CD8-positive, alpha-beta memory T cell (primary cell): ENCODE measurements at regions not wholly inside any gene's neighbourhood (a gene's known extent, or its start where the extent isn't known, plus 50 kb on each side); places are given as distances from the start of the nearest gene placed in this dataset.

Source experiments
- CTCF ChIA-PET: fragments of 350-600 bp; sonication (Branson Sonifier 250); formaldehyde crosslinking; loops from one replicate; lab custom pipeline; 2021; ENCODE audit warnings: antibody characterized with exemption; lab: Charles Lee
- POLR2A ChIA-PET: fragments of 350-600 bp; sonication (Branson Sonifier 250); formaldehyde crosslinking; loops from one replicate; lab custom pipeline; 2021; ENCODE audit warnings: antibody characterized with exemption; lab: Charles Lee
- DNase-seq, 5 donors: peaks; one replicate each; pipeline versions ENCODE4 v3.0.0 to v3.0.0-alpha.2; 2020 to 2022; ENCODE audit warnings: mixed read lengths in 1 of 5
- H3K27ac ChIP-seq: one replicate; pipeline ENCODE4 v1.7.0; 2013; ENCODE audit warnings: low read depth, mild to moderate bottlenecking, low read length, moderate library complexity
- H3K27me3 ChIP-seq: 2 replicates; pipeline ENCODE4 v1.7.0; 2013; ENCODE audit warnings: low read length, mild to moderate bottlenecking; ENCODE audit not compliant: insufficient read depth, poor library complexity, severe bottlenecking
- H3K36me3 ChIP-seq: 2 replicates; pipeline ENCODE4 v1.7.0; 2013; ENCODE audit warnings: mild to moderate bottlenecking, low read length, moderate library complexity; ENCODE audit not compliant: insufficient read depth
- H3K4me1 ChIP-seq: 2 replicates; pipeline ENCODE4 v1.7.0; 2013; ENCODE audit warnings: mild to moderate bottlenecking, low read length, moderate library complexity; ENCODE audit not compliant: insufficient read depth
- H3K4me3 ChIP-seq: 2 replicates; pipeline ENCODE4 v1.7.0; 2013; ENCODE audit warnings: mild to moderate bottlenecking, low read length
- H3K9me3 ChIP-seq: 2 replicates; pipeline ENCODE4 v1.7.0; 2013; ENCODE audit warnings: mild to moderate bottlenecking, low read length
- H3K27ac Mint-ChIP-seq, 8 donors: one replicate each; pipeline ENCODE4 v1.8.0; 2020 to 2021; ENCODE audit warnings: mixed read lengths in 8 of 8, mild to moderate bottlenecking in 6 of 8, inconsistent platforms in 3 of 8, moderate library complexity in 3 of 8
- H3K27me3 Mint-ChIP-seq, 2 donors: one replicate each; pipeline ENCODE4 v1.8.0; 2020 to 2021; ENCODE audit warnings: mixed read lengths in 2 of 2, mild to moderate bottlenecking in 1 of 2, moderate library complexity in 1 of 2
- H3K36me3 Mint-ChIP-seq, 3 donors: one replicate each; pipeline ENCODE4 v1.8.0; 2020 to 2021; ENCODE audit warnings: mixed read lengths in 3 of 3, inconsistent platforms in 1 of 3, mild to moderate bottlenecking in 1 of 3
- H3K4me1 Mint-ChIP-seq, 3 donors: one replicate each; pipeline ENCODE4 v1.8.0; 2020 to 2021; ENCODE audit warnings: mixed read lengths in 3 of 3, inconsistent platforms in 1 of 3, mild to moderate bottlenecking in 1 of 3
- H3K4me3 Mint-ChIP-seq, 7 donors: one replicate each; pipeline ENCODE4 v1.8.0; 2020 to 2021; ENCODE audit warnings: mixed read lengths in 7 of 7, mild to moderate bottlenecking in 6 of 7, moderate library complexity in 4 of 7, inconsistent platforms in 2 of 7
- H3K9me3 Mint-ChIP-seq, 5 donors: one replicate each; pipeline ENCODE4 v1.8.0; 2020 to 2022; ENCODE audit warnings: mixed read lengths in 5 of 5, mild to moderate bottlenecking in 3 of 5, moderate library complexity in 2 of 5, inconsistent platforms in 1 of 5

- Histone ChIP-seq H3K4me3 (no peak overlapping the region), H3K9me3 (no peaks in the 10 kb centered on the region), H3K27me3 (no peaks in the 10 kb centered on the region), H3K27ac (no peak overlapping the region), H3K36me3 (no peaks in the 10 kb centered on the region), H3K4me1 (no peaks in the 10 kb centered on the region)
- no peak for DNase-seq
- no peak overlapping the region for H3K27ac Mint-ChIP-seq
- ChIA-PET CTCF (no interaction called here), POLR2A (no interaction called here)
- H3K4me3 Mint-ChIP-seq, result no peak overlapping the region
- peaks cover 0 to 4% (median 0%) of the 10 kb centered on the region in 5 donors for H3K9me3 Mint-ChIP-seq
- H3K36me3 Mint-ChIP-seq, result no peaks in the 10 kb centered on the region
- no peaks in the 10 kb centered on the region for H3K27me3 Mint-ChIP-seq
- H3K4me1 Mint-ChIP-seq, result no peaks in the 10 kb centered on the region
Measured at GRCh38 chr16:9422762-9423513, 331.5 kb downstream of the HAPSTR1 start.

GRCh38 chr16:9425236-9425635 is 333.8 kb downstream of the HAPSTR1 start:
- Histone ChIP-seq H3K4me1 (no peaks in the 10 kb centered on the region), H3K4me3 (no peak overlapping the region), H3K36me3 (no peaks in the 10 kb centered on the region), H3K27me3 (no peaks in the 10 kb centered on the region), H3K9me3 (no peaks in the 10 kb centered on the region), H3K27ac (no peak overlapping the region)
- Mint-ChIP-seq H3K4me1 (no peaks in the 10 kb centered on the region), H3K36me3 (no peaks in the 10 kb centered on the region), H3K9me3 (peaks cover 0 to 4% (median 0%) of the 10 kb centered on the region in 5 donors), H3K4me3 (no peak overlapping the region), H3K27me3 (no peaks in the 10 kb centered on the region), H3K27ac (no peak overlapping the region)
- DNase-seq, result no peak
- ChIA-PET POLR2A (no interaction called here), CTCF (no interaction called here)

GRCh38 chr16:9428355-9429005 is 337.0 kb downstream of the HAPSTR1 start:
- no peaks in the 10 kb centered on the region for H3K9me3 ChIP-seq
- H3K36me3 ChIP-seq, result no peaks in the 10 kb centered on the region
- Mint-ChIP-seq H3K4me3 (no peak overlapping the region), H3K4me1 (no peaks in the 10 kb centered on the region), H3K27me3 (peaks cover 0 to 3% of the 10 kb centered on the region in 2 donors), H3K27ac (no peak overlapping the region), H3K36me3 (no peaks in the 10 kb centered on the region), H3K9me3 (peaks cover 0 to 2% (median 0%) of the 10 kb centered on the region in 5 donors)
- no peaks in the 10 kb centered on the region for H3K27me3 ChIP-seq
- no peaks in the 10 kb centered on the region for H3K4me1 ChIP-seq
- POLR2A ChIA-PET, result no interaction called here
- no peak for DNase-seq
- H3K4me3 ChIP-seq, result no peak overlapping the region
- H3K27ac ChIP-seq, result no peak overlapping the region
- CTCF ChIA-PET, result no interaction called here

GRCh38 chr16:9429646-9430330 is 338.3 kb downstream of the HAPSTR1 start:
- no peaks in the 10 kb centered on the region for H3K4me1 ChIP-seq
- peaks cover 2 to 4% of the 10 kb centered on the region in 2 donors for H3K27me3 Mint-ChIP-seq
- no peak overlapping the region for H3K4me3 ChIP-seq
- H3K9me3 Mint-ChIP-seq, result peaks cover 0 to 2% (median 0%) of the 10 kb centered on the region in 5 donors
- H3K36me3 ChIP-seq, result no peaks in the 10 kb centered on the region
- DNase-seq, result no peak
- no peaks in the 10 kb centered on the region for H3K4me1 Mint-ChIP-seq
- no peak overlapping the region for H3K4me3 Mint-ChIP-seq
- ChIA-PET POLR2A (no interaction called here), CTCF (no interaction called here)
- no peaks in the 10 kb centered on the region for H3K27me3 ChIP-seq
- no peaks in the 10 kb centered on the region for H3K9me3 ChIP-seq
- H3K27ac ChIP-seq, result no peak overlapping the region
- no peak overlapping the region for H3K27ac Mint-ChIP-seq
- H3K36me3 Mint-ChIP-seq, result no peaks in the 10 kb centered on the region

- H3K27me3 Mint-ChIP-seq, result peaks cover 4 to 5% of the 10 kb centered on the region in 2 donors
- POLR2A ChIA-PET, result no interaction called here
Measured at GRCh38 chr16:9434659-9435058, 343.2 kb downstream of the HAPSTR1 start.

GRCh38 chr16:9436175-9436574 is 344.7 kb downstream of the HAPSTR1 start:
- H3K4me3 ChIP-seq, result no peak overlapping the region
- H3K27ac Mint-ChIP-seq, result no peak overlapping the region
- H3K4me1 Mint-ChIP-seq, result no peaks in the 10 kb centered on the region
- H3K4me1 ChIP-seq, result no peaks in the 10 kb centered on the region
- no peak overlapping the region for H3K27ac ChIP-seq
- DNase-seq, result no peak
- H3K27me3 Mint-ChIP-seq, result peaks cover 4 to 5% of the 10 kb centered on the region in 2 donors
- H3K9me3 ChIP-seq, result no peaks in the 10 kb centered on the region
- no peak overlapping the region for H3K4me3 Mint-ChIP-seq
- CTCF ChIA-PET, result no interaction called here
- H3K36me3 Mint-ChIP-seq, result no peaks in the 10 kb centered on the region
- no peaks in the 10 kb centered on the region for H3K27me3 ChIP-seq
- POLR2A ChIA-PET, result no interaction called here
- no peaks in the 10 kb centered on the region for H3K36me3 ChIP-seq
- H3K9me3 Mint-ChIP-seq, result peaks cover 0 to 5% (median 3%) of the 10 kb centered on the region in 5 donors

More at GRCh38 chr16:9434659-9435058, 343.2 kb downstream of the HAPSTR1 start:
- no peak for DNase-seq
- Histone ChIP-seq H3K4me1 (no peaks in the 10 kb centered on the region), H3K27ac (no peak overlapping the region), H3K36me3 (no peaks in the 10 kb centered on the region), H3K4me3 (no peak overlapping the region), H3K9me3 (no peaks in the 10 kb centered on the region), H3K27me3 (no peaks in the 10 kb centered on the region)
- peaks cover 0 to 5% (median under 1%) of the 10 kb centered on the region in 5 donors for H3K9me3 Mint-ChIP-seq
- CTCF ChIA-PET, result no interaction called here
- no peaks in the 10 kb centered on the region for H3K36me3 Mint-ChIP-seq
- H3K27ac Mint-ChIP-seq, result no peak overlapping the region
- no peaks in the 10 kb centered on the region for H3K4me1 Mint-ChIP-seq
- H3K4me3 Mint-ChIP-seq, result no peak overlapping the region

GRCh38 chr16:9437115-9437514 is 345.7 kb downstream of the HAPSTR1 start:
- Histone ChIP-seq H3K4me1 (no peaks in the 10 kb centered on the region), H3K27me3 (no peaks in the 10 kb centered on the region), H3K36me3 (no peaks in the 10 kb centered on the region), H3K9me3 (no peaks in the 10 kb centered on the region), H3K27ac (no peak overlapping the region), H3K4me3 (no peak overlapping the region)
- POLR2A ChIA-PET, result no interaction called here
- Mint-ChIP-seq H3K36me3 (no peaks in the 10 kb centered on the region), H3K27ac (no peak overlapping the region), H3K27me3 (peaks cover 4 to 5% of the 10 kb centered on the region in 2 donors), H3K9me3 (peaks cover 0 to 7% (median 4%) of the 10 kb centered on the region in 5 donors), H3K4me3 (no peak overlapping the region), H3K4me1 (no peaks in the 10 kb centered on the region)
- no peak for DNase-seq
- CTCF ChIA-PET, result no interaction called here

- Mint-ChIP-seq H3K27me3 (peaks cover 0 to 5% of the 10 kb centered on the region in 2 donors), H3K4me3 (no peak overlapping the region), H3K4me1 (no peaks in the 10 kb centered on the region), H3K27ac (no peak overlapping the region), H3K36me3 (no peaks in the 10 kb centered on the region), H3K9me3 (peaks cover 0 to 7% (median 4%) of the 10 kb centered on the region in 5 donors)
- ChIA-PET CTCF (interaction anchor here (0.6 kb wide), 1 partner anchor 924 kb away, joined by 3 read pairs; no protein-coding TSS in a partner anchor), POLR2A (no interaction called here)
- no peak for DNase-seq
- no peaks in the 10 kb centered on the region for H3K4me1 ChIP-seq
- no peaks in the 10 kb centered on the region for H3K36me3 ChIP-seq
- no peaks in the 10 kb centered on the region for H3K27me3 ChIP-seq
- H3K9me3 ChIP-seq, result no peaks in the 10 kb centered on the region
- no peak overlapping the region for H3K27ac ChIP-seq
- H3K4me3 ChIP-seq, result no peak overlapping the region
Measured at GRCh38 chr16:9438991-9439390, 347.5 kb downstream of the HAPSTR1 start.
